ENCODE measurements at regions not wholly inside any gene's neighbourhood (a gene's known extent, or its start where the extent isn't known, plus 50 kb on each side); places are given as distances from the start of the nearest gene placed in this dataset.

GRCh38 chr1:221150996-221151395 lies 271.8 kb downstream of the HLX start:
- in situ Hi-C loops (cut with MboI; ENCODE audit: low sequenced_read_pairs) = no loop called here

DNA sequence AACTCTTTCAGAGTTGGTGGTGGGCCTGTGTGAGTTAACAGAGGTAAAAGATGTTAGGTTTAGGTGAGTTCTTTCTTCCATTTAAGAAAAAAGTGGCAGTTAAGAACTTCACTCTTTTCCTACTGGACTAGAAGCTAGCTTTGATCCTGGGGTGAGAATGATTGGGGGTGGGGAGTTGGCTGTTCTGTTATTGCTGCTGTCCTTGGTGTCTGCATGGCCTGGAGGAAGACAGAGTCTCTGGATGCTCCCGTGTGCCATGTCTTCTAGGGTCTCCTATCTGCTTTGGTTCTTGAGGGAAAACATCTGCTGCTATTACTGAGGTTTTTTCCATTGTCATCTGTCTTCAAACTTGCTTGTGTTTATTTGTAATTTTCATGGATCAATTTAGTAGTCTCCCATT lies 275.7 kb downstream of the HLX start:
- in situ Hi-C loops (cut with MboI; ENCODE audit: low sequenced_read_pairs) = no loop called here

DNA sequence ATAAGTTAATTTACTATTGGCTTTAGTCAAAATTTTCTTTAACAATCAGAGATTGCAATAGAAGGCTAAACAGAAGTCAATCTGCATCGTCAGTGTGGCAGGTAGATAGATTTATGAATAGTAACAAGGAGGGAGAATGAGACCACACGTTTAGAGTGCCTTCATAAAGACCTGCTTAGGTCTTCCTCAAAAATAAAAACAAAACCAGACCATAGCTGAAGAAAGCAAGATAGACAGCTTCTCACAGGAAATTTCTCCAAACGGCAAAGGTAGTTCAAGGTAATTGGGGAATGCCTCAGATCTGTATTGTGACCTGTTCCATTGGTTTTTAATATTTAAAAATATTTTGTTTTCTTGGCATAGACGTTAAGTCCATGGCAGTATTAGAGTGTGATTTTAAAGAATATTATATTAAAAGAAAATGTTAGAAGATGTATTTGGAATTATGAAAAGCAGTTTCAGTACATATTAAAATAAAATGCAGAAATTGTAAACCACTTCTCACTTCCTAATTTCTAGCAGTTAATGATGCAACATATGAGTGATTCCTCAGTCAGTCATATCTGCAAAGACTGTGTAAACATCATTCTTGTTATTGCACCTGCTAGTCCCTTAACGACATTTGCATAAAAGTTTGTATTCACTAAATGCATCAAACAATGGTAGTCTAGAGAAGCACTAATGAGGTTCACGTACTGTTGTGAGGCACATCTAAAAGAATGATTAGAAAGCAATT lies 278.0 kb downstream of the HLX start:
- in situ Hi-C loops (cut with MboI; ENCODE audit: low sequenced_read_pairs) = no loop called here

DNA sequence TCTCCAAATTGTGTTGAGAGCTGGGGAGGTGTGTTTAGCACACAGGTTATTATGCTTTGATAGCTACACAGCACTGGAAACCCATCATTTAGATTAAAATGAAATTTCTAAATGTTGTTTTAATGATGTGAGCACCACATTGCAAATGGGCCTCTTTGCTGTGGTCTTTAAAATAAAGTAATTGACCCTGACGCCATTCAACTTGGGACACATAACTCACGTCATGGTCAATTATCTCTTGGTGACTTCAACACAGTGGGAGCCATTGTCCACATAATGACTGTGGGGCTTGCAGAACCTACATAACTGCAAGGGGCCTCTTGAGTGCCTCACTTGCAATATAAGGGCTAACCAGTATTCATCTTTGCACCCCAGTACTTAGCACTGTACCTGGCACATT lies 280.4 kb downstream of the HLX start:
- in situ Hi-C loops (cut with MboI; ENCODE audit: low sequenced_read_pairs) = no loop called here

- in situ Hi-C loops (cut with MboI; ENCODE audit: low sequenced_read_pairs) = no loop called here
These were observed 282.4 kb downstream of the HLX start for GRCh38 chr1:221161571-221162041.

DNA sequence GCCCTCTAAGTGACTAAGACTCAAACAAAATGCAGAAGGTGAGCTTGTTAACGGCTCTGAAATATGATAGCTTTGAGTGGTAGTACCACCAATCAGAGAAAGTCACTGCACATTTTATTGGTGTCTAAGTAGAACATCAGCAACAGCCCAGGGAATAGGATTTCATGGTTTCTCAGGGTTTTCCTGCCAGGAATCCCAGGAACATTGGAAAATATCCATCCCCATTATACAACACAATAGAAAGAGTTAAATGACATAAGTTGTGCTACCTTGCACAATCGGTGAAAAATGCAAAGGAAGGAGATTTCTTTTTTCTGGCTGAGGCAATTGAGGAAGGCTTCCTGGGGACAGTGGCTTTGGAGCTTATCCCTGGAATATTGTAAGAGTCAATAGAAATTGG lies 283.1 kb downstream of the HLX start:
- in situ Hi-C loops (cut with MboI; ENCODE audit: low sequenced_read_pairs) = no loop called here

- in situ Hi-C loops (cut with MboI; ENCODE audit: low sequenced_read_pairs) = no loop called here
These were observed 283.7 kb downstream of the HLX start for GRCh38 chr1:221162939-221163338.

GRCh38 chr1:221164029-221164428 lies 284.8 kb downstream of the HLX start:
- in situ Hi-C loops (cut with MboI; ENCODE audit: low sequenced_read_pairs) = no loop called here

DNA sequence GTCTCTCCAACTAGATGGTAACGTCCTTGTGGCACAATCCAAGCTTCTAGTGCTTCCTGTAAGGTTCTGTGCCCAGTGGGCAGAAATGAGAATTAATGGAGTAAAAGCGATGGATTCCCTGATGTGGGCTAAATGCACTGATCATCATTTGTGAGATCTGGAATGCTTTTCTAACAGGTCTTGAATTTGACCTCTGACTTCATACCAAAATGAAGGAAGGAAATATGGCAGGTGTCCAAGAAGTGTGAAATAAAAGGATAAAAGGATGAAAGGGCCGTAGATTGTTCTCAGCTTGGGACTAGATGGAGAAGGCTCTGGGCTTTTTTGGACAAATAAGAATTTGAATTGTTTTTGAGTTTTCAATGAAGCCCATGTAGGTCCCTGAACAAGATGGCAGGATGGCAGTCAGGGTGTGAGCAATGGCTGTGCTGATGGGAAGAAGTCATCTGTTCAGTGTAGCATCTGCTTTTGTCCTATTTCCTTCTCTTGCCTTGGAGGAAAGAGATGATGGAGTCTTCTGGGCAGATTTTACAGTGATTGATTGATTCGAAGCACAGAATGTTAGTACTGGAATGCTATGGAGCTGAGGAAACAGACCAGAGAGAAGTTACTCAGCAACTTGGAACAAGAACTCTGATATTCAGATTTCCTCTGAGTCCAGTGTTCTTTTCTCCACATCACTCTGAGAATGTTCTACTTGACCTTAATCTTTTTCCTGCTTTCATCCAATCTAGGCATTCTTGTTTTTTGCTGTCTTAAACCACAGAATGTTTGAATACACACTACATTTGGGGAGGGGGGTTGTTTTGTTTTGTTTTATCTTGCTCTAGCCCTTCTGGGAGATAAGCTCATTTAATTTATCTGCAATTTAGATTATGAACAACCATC lies 286.0 kb downstream of the HLX start:
- in situ Hi-C loops (cut with MboI; ENCODE audit: low sequenced_read_pairs) = no loop called here

DNA sequence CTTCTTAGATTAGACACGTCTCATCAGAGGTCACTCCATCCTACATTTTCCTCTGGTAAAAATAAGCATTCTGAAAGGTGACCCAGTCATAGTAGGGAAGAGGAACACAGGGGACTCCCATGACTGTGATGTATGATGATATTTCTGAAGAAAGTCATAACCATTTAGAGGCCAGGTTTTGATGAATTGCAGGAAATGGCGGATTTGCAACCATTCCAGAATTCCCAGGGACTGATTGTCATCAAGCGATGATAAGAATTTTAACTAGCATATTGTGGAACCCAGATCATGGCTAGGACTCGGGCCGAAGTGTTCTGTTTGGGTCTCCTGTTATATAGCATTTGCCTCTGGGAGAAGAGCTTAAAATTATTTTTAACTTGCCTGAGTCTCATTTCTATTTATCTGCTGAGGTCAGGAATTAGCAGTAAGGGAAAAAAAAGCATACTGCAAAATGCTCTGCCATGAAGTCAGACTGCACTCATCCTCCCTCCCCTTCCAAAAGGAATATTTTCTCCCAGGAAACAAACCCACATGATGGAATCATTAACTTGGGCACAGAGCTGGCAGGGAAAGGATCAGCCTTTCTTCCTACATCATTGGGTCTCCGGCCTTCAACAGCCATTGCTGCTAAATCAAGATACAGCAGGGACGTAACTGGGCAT lies 286.7 kb downstream of the HLX start:
- in situ Hi-C loops (cut with MboI; ENCODE audit: low sequenced_read_pairs) = no loop called here

- in situ Hi-C loops (cut with MboI; ENCODE audit: low sequenced_read_pairs) = no loop called here
These were observed 287.5 kb downstream of the HLX start for GRCh38 chr1:221166559-221167318.

DNA sequence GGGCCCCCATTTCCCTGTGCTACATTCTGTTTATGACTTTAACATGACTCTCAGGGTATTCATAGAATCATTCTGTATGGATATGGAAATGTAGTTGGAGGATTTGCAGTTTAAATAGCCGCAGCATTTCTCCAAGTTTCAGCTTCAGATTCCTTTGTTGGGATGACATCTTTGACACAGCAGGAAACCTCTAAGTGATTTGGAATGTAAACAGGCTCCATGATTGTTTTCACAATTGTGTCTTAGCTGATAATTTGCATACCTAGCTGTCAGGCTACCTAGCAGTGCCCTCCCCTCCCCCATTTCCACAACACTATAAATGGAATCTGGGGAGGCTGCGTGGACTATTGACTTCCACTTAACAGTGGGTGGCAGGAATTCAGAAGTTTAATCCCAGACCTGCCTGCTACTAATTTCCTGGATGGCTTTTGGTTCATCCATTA lies 290.2 kb downstream of the HLX start:
- in situ Hi-C loops (cut with MboI; ENCODE audit: low sequenced_read_pairs) = no loop called here

DNA sequence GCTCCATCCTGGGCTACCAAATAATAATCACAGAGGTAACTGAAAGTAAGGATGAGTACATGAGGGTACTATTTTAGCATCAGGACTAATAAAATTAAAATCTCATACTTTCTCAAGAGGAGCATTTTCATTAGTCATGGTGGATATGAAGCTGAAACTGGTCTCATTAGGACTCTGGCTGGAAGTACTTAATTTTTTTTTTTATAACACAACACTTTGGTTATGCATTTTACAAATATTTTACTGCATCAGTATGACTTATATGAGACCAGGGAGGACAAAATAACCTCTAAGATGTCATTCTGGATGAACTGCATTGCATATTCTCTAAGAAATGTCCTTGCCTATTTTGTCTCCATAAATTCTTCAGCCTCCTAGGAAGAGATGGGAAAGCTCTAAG lies 290.9 kb downstream of the HLX start:
- in situ Hi-C loops (cut with MboI; ENCODE audit: low sequenced_read_pairs) = no loop called here

DNA sequence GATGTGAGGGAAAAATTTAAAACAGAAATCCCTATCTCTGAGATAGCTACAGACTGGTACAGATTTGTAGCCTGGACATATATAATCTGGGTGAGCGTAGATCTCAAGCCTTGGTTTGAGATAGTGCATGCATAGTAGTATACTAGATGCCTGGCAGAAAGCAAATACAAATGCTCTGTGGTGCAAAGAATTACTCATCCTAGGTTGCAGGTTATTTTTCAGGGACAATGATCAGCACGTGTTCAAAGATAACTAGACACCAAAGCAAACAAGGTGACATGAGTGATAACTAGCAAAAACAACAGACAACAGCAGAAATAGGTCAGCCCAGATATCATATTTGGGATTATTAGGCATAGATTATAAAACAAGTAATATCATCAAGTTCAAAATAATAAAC lies 292.5 kb downstream of the HLX start:
- in situ Hi-C loops (cut with MboI; ENCODE audit: low sequenced_read_pairs) = no loop called here

DNA sequence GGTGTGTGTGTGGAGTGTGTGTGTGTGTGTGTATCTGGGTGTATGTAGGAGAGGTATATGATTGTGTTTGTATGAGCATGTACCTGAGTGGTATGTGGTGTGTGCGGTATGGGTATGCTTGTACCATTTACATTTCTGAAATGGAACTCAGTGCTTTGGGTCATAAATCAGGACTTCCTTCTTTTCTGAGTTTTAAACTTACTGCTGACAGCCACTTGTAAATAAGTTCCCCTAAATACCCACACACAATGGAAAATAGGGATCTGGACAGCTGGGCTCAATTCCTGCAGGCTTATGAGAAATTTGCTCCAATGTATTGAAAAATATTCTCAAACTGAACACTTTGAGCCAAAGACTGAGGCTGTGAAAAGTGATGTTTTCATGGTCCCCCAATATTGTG lies 293.6 kb downstream of the HLX start:
- in situ Hi-C loops (cut with MboI; ENCODE audit: low sequenced_read_pairs) = no loop called here

GRCh38 chr1:221174330-221174993 lies 295.2 kb downstream of the HLX start:
- in situ Hi-C loops (cut with MboI; ENCODE audit: low sequenced_read_pairs) = no loop called here

DNA sequence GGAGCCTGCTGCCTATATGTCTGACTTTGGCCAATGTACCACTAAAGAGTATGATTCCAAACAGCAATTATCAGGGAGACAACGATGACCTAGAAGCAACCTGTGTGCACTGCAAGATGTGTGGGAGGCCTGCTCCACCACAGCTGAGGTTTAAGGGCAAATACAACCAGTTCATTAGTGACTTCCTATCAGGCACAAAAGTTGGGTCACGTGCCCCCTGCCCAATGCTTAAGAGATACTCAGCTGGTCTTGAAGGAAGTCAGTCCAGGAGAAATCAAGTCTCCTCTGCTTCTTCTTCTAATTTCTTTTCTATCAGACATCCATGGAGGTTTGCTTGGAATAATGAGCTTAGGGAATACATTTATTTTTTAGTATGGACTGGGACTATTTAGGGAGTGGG lies 296.0 kb downstream of the HLX start:
- in situ Hi-C loops (cut with MboI; ENCODE audit: low sequenced_read_pairs) = no loop called here

GRCh38 chr1:221180704-221181368 lies 301.6 kb downstream of the HLX start:
- in situ Hi-C loops (cut with MboI; ENCODE audit: low sequenced_read_pairs) = no loop called here

DNA sequence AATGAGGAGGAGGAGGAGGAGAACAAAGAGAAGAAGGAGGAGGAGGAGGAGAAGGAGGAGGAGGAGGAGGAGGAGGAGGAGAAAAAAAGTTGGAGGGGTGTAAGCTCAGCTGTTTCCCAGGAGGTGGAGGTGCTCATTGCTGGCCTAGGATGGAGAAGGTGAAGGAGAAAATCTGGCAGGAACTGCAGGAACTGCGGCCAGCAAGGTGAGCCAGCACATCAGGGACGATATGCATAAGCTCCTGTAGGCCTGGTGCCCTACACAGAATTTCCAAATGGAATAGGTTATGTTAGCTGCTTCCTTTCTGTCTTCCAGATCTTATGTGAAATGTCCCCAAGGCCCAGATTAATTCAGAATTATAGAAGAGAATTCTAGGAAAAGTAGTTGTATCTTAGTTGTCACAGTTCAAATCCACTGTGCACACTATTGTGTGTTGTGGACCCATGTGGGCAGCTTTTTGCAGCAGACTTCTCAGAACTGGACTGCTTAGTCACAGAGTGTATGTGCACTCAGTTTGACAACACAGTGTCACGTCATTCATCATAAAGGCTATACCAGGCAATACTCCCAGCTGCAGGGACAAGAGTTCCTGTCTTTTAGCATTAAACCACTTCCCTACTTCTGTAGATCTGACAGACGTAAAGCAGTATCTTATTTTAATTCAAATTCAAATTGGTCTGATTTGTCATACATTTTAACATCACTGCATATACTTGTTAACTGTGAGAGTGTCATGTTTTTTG lies 303.7 kb downstream of the HLX start:
- in situ Hi-C loops (cut with MboI; ENCODE audit: low sequenced_read_pairs) = no loop called here

All from HL-60/S4 (cell line).